Ovary (tissue), 3 donors: ENCODE measurements at regions not wholly inside any gene's neighbourhood (a gene's known extent, or its start where the extent isn't known, plus 50 kb on each side); places are given as distances from the start of the nearest gene placed in this dataset.

ENCODE experiments used
- POLR2A ChIP-seq: fragments of 450-650 bp; IDR thresholded peaks from one replicate; pipeline ENCODE4 v1.6.1; 2017; ENCODE audit warnings: antibody characterized with exemption, mild to moderate bottlenecking, moderate library complexity
- TF ChIP-seq, protein P1 (sequence below), 3 donors: fragments of 450-650 bp in 2 of 3; fragments of 200-600 bp in 1 of 3; IDR thresholded peaks; one replicate each; pipeline versions ENCODE4 v1.5.1 to v1.8.0; 2016 to 2022; ENCODE audit warnings: antibody characterized with exemption in 3 of 3, mild to moderate bottlenecking in 1 of 3
- donor health status: DM: no; HTN: no; CAD: no.

DNA sequence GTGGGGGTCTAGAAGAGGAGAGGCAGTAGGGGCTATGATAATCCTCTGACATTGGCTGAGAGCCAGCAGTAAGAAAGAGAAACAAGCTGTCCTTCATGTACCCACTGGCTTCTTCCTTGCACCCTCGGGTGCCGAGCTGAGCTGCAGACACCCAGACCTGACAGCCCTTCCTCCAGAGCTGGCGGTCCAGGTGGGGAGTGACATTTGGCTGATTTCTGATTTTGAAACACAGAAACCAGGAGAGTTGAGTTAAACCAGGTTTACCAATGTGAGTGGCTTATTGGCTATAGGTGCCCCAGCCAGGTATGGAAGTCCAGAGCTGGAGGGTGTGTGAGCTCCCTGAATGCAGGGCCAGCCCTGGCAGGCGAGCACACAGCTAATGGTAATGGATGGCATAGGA is 59.2 kb downstream of the GADD45G start:
- no peak for TF ChIP-seq POLR2A
- TF ChIP-seq, protein P1, sequence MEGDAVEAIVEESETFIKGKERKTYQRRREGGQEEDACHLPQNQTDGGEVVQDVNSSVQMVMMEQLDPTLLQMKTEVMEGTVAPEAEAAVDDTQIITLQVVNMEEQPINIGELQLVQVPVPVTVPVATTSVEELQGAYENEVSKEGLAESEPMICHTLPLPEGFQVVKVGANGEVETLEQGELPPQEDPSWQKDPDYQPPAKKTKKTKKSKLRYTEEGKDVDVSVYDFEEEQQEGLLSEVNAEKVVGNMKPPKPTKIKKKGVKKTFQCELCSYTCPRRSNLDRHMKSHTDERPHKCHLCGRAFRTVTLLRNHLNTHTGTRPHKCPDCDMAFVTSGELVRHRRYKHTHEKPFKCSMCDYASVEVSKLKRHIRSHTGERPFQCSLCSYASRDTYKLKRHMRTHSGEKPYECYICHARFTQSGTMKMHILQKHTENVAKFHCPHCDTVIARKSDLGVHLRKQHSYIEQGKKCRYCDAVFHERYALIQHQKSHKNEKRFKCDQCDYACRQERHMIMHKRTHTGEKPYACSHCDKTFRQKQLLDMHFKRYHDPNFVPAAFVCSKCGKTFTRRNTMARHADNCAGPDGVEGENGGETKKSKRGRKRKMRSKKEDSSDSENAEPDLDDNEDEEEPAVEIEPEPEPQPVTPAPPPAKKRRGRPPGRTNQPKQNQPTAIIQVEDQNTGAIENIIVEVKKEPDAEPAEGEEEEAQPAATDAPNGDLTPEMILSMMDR (IDR thresholded peaks at IDR 0.05): no peak
